GM18858 (cell line): ENCODE measurements at regions not wholly inside any gene's neighbourhood (a gene's known extent, or its start where the extent isn't known, plus 50 kb on each side); places are given as distances from the start of the nearest gene placed in this dataset.
"Not testable (repeated sequence)": the region's sequence is repeated elsewhere in the genome, so short reads cannot be mapped to it uniquely, and the experiment has no call there.

Experiments
- ATAC-seq: cut with Tn5 transposase; IDR thresholded peaks from one replicate; pipeline ENCODE4 v1.9.1; 2021; ENCODE audit not compliant: unreplicated experiment

DNA sequence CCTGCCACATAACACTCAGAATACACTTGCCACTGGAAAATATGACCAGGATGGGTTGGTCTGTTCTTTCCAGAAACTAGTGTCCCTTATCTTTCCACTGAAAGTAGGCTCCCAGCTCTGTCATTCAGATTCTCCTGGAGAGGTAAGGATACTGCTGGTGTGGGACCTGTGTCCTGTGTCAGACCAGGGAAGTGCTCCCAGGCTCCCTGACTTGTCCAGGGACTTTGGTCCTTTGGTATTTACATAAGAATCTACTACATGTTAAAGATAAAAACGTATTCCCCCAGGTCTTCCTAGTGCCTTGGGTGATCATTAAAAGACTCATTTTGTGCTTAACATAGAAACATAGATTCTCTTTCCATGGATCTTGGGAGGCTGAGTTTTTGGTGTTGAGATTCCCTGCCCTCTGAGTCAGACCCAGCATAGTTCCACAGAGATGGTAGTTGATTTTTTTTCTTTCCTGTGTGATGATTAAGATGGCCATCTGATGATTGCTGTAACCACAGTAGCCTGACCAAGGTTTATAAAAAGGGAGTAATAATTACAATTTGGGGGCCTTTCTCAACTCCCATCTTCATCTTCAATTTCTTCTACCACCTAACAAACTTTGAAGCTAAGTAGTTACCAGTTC, 159.8 kb upstream of the JADE1 start:
- ATAC-seq: no peak

DNA sequence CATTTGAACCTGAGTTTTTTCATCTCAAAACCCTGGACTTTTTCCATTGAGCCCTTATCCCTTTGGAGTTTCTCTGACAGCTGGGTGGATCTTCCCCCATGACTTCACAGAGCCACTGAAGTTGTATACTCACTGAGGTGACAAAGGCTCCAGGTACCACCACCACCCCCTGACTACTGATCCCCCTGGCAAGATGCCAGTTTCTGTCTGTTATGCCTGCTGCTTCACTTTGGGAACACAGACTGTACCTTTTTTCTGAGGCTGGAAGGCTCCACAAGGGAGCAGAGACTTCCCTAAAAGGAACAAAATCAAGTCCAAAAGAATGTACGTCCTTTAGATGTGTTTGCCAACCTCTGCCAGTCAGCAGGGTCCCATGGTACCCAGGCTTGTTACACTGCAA, 160.3 kb upstream of the JADE1 start:
- no peak for ATAC-seq

DNA sequence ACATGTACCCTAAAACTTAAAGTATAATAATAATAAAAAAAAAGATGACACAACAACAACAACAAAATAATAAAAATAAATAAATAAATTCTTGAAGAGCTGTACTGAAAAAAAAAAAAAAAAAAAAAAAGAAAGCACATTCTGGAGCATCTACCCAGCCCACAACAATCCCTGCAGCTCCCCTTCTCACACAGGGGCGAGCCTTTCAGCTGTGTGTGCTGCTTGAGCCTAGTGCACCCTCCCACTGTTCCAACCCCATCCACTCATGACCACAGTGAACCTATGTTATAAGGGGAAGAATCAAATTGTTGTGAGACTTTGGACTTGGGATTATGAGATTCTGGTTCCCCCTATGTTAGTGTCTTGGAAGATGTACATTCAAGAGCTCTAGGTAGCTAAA, 161.5 kb upstream of the JADE1 start:
- ATAC-seq: no peak

DNA sequence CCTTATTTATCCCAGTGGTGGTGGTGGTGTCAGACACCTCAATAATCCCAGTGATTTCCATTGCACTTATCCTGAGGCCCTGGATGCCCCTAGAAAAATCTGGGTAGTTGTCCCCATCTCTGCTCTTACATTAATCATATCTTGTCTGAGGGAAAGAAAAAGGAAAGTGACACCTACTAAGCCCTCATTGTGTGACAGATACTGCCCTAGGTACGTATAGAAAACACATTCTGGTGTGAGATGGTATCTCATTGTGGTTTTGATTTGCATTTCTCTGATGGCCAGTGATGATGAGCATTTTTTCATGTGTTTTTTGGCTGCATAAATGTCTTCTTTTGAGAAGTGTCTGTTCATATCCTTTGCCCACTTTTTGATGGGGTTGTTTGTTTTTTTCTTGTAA, 162.6 kb upstream of the JADE1 start:
- ATAC-seq: peak; percentile 86

DNA sequence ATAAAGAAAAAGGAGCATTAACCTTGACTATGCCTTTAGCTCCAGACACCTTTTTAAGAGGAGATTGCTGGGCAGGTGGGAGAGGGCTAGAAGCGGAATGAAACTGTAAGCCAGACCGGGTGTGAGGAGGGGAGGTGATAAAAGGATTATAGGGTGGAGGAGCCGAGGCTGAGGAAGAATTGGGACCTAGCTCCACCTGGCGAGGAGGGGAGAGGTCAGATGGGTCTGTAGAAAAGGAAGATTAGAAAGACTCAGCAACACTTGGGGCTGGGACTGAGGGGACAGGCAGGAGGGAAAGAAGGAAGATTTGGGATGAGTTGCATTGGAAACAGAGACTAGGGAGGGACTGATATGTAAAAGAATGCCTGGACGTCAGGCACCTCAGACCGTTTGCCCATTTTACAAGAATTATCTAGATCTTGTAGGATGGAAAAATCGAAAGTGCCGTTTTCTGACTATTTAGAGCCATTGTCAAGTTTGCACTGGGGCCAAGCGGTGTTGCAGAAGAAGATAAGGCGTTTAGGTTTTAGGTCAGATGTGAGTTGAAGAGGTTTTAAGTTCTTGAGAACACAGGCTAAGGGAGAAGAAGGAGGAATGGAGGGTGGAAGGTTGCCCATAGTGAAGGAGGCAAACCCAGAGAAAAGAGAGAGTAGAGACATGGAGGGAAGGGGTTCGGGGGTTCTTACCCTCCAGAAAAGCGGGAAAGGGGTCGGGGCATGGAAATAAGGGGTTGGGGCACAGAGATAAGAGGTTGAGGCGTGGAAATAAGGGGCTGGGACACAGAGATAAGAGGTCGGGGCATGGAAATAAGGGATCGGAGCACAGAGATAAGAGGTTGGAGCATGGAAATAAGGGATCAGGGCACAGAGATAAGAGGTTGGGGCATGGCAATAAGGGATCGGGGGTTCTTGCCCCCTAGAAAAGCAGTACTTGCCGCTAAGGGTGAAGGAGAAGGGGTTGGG, 164.5 kb upstream of the JADE1 start:
- ATAC-seq: not testable (repeated sequence)

DNA sequence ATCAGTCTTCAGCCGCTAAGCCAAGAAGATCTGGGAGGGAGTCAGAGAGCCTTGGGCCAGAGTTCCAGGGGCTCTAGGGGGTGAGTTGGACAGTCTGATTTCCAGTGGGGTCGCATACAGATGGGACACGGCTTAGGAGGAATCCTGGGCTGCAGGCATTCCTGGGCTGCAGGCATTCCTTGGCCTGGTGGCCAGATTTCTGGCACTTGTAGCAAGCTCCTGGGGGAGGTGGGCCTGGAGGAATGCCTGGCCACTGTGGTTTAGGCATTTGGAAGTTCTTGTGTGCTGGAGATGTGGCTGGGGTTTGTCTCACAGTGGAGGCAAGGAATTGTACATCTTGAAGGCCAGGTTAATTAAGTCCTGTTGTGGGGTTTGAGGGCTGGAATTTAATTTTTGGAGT, 165.4 kb upstream of the JADE1 start:
- not testable (repeated sequence) for ATAC-seq

DNA sequence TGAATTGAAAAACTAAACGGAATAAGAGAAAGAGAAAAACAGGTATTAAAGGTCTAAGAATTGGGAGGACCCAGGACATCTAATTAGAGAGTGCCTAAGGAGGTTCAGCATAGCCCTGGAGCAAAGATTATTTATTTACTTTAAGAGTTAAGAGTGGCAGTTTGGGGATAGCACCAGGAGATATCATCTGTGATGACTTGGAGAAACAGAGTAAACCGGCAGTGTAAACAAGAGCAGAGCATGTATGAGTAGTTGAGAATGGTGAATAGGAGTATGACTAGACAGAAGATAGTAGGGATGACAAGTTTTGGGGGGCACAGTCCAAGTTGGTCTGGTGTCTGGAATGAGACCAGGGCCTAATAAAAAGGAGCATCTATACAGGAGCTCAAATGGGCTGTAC, 167.9 kb upstream of the JADE1 start:
- ATAC-seq: not testable (repeated sequence)

DNA sequence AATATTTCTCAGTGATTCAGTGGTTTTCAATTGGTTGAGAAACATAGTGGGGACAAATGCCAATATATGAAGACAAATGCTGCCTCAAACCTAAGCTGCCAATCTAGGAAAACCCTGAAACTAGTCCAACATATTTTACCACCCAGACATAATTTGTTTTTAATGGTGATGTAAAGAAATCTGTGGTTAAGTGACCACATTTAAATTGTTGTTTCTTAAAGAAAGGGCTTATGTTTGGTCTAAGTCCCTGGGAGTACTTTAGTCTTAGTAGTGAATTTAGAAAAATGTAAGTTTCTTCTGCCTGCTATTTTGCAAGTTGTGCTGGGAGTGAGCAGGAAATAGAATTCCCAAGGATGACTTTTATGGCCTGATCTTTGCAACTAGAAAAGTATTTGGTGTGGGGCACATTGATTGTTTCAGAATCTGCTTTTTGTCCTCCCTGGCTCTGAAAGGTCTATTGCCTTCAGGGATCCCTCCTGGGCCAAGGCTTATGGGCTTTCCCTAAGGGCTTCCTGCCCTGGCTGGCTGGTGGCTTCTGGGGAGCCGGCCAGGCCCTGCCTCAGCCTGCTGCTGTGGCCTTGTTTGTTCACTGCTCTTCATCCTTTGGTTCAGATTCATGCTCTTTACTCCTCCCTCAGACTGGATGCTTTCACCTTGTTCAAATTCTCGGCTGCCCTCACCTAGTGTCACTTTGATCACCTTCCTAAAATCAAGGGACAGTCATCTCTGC, 169.8 kb upstream of the JADE1 start:
- ATAC-seq: no peak

DNA sequence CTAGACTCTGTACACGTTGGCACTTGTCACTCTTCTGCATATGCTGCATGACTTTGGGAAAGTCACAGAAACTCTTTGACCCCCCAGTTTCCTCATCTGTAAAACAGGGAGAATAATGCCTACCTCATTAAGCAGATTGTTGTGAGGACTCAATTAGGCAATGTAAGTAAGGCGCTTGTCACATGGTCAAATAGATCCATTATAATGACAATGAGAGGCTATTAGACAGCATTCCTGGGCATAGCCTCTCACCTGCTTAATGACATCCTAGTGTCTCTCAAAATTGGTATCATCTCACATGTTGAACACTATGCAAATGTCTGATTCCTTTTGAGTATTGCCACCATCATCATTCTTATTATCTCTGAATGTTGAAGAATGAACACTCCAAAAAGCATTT, 172.6 kb upstream of the JADE1 start:
- no peak for ATAC-seq

DNA sequence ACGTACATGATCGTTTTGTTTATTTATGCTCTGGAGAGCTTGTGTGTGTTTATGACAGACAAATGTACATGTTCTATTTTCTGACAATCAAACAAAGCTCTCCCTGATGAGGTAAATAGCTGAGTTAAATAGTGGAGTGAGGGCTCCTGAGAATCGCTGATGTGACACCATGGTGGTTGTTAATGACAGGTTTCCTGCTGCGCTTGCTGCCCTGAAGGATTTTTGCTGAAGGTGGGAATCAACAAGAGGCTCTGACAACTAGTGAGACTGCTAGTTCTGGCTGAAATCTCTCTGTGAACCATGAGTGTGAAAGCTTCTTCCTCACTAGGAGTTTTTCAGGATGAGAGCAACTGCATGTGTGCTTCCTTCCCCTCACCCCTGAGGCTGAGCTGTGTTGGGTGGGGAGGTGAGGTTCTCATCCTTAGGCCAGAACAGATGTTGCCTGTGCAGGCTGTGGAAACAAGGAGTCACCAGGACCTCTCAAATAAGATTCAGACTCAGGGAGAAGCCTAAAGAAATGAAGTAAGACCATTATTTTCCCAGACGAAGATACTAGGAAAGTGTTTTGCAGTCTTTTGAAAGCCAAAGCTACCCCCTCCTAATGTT, 173.4 kb upstream of the JADE1 start:
- ATAC-seq: no peak

DNA sequence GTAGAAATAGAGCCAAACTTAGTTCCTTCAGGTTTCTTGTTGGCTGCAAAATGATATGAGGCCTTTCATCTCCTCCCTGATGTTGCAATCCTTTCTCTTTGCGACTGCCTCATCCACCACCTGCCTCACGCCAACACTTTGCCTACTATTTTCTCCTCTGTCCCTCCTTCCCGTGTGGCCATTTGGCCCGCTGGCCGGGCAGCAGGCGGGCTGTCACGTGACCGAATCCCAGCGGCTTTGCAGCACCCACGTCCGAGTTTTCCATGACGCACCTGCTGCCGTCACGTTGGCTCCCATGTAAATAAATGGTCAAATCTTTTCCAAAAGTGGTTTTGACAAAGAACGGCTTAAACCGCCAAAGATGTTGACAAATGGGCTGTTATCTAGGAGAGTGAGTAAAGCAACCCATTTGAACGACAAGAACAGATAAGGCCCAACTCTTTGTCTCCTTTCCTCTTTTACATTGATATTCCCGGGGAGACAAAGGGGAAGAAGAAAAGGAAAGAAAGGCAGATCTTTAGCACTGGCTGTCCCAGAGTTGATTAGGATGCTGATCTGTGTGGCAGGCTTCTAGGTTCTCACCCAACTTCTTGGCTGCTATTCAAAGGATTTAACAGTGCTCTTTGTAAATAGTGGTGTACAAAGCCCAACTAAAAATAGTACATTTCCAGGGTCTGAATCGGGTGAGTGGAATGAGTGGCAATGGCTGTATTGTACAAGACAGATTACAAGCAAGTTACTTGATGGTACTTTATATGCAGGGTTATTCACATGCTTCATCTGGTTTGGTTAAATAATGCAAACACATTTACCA, 174.2 kb upstream of the JADE1 start:
- ATAC-seq: no peak

DNA sequence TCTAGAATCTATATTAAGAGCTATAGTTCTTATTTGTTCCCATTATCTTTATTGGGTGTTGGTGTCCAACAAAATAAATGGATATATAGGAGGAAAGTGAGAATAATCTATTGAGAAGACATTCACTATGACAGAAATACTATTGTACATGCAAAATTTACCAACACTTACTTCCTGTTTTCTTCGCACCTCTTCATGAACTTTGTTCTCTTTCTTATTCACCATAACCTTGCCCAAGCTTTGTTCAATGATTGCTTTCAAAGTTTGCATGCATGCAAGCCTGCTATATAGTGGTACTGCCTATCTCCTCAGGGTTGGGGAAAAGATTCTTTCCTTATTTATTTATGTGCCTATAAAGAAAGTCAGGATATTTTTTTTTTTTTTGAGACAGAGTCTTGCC, 176.4 kb upstream of the JADE1 start:
- ATAC-seq: peak; percentile 57

DNA sequence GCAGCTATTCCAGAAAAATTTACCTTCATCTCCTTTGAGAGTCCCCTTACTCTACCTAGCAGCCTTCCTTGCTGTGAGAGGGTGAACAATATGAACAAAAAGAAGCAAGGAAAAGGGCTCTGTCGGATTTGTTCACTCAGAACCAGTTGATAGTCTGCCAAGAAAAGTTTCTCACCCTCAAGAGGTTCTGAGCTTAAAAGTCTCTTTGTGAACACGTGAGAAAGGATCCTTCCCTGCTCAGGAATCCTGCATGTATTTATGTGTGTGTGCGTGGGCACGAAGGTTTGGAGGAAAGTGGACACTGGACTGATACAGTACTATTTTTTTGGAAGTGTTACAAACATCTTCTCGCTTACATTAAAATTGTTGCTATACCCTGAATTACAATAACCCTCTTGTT, 178.6 kb upstream of the JADE1 start:
- no peak for ATAC-seq

DNA sequence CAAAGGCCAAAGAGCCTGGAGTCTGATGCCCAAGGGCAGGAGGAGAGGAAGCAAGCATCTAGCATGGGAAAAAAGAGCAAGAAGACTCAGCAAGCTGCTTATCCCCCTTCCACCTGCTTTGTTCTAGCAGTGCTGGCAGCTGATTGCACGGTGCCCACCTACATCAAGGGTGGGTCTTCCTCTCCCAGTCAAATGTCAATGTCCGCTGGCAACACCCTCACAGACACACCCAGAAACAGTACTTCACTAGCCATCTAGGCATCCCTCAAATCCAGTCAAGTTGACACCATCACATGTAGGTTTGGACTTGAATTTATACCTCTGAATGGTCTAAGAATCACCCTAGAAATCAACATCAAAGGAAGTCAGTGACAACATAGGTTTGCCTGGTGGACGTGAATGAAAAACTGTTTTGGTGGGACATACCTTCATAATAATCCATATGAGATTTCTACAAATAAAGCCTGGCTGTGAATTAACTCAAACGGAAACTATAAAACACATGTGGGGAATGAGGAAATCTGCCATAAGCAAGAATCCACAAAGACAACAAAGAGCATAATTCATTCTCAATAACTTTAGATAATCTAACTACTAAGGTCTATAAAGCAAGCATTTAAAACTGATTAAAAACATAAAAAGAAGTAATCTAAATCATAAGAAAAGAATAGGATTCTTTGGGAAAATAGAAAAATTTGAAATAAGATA, 185.8 kb upstream of the JADE1 start:
- ATAC-seq: no peak

DNA sequence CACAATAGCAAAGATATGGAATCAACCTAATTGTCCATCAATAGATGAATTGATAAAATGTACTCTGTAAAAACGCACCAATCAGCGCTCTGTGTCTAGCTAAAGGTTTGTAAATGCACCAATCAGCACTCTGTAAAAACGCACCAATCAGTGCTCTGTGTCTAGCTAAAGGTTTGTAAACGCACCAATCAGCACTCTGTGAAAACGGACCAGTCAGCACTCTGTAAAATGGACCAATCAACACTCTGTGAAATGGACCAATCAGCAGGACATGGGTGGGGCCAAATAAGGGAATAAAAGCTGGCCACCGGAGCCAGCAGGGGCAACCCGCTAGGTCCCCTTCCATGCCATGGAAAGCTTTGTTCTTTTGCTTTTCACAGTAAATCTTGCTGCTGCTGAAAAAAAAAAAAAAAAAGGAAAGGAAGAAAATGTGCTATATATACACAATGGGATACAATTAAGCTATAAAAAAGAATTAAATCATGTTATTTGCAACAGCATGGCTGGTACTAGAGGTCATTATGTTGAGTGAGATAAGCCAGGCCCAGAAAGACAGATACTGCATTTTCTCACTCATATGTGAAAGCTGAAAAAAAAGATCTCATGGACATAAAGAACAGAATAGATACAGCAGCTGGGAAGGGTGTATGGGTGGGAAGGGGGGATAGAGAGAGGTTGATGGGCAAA, 189.1 kb upstream of the JADE1 start:
- not testable (repeated sequence) for ATAC-seq

DNA sequence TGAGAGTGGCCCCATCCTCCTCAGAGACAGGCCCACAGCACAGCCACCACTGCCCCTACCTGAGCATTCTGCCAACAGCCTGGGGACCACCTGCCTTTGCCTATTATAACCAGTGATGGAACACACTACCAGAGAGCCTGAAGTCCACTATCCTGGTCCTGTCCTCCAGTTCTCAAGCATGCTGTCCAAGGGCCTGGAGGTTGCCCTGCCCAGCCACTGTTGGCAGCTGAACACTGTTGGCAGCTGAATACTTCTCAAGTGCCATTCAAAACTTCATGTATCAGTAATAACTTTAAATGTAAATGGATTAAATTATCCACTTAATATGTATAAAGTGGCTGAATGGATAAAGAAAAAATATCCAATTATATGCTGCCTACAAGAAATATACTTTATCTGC, 194.3 kb upstream of the JADE1 start:
- no peak for ATAC-seq

DNA sequence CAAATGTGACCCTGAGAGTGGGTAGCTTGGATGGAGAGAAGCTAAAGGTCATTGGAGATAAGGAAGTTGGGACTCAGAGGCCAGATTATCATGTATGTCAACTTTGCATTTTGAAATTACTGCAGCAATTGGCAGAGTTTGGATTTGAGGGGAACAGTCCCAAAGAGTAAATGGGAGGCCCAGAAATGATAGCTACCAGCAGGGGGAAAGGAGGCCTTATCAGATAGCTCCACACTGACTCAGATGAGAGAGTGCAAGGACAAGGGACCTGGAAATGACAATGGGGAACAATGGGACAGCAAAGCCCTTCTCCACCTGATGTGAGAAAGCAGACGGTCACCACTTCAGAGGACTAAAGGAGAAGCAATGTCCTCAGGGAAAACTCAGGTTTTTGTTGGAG, 201.5 kb upstream of the JADE1 start:
- no peak for ATAC-seq

DNA sequence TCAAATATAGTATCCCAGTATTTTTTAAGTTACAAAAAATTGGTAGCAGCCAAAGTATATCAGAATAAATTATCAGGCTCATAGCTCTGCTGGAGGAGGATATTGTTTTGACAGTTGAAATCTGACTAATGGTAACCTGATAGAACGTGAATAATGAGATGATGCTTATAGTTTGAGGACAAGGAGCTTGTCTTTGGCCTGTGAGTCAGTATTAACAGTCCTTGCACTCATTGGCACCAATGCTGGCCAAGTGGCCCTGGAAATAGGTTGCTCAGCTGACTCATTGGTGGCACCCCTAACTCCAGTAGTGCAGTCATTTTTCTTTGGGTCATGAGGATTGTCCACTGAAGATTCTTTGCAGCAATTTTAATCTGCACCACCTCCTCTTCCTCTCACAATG, 203.3 kb upstream of the JADE1 start:
- ATAC-seq: no peak

DNA sequence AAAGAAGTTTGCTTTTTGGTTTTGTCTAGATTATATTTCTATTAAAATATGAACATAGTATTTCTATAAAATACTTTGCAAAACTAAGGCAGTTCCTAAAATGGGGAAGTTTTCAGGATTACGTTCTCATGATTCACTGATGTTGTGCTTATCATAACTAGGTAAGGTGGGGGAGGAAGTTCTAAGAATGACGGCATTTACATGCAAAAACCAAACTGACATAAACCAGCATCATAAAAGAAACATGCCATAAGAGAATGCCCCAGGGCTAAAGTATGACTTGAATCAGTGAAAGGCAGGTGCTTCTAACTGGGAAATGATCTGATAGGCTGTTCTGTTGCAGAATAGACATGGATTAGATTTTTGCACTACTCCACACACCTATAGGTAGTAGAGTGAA, 204.7 kb upstream of the JADE1 start:
- no peak for ATAC-seq
